NT2/D1 (cell line): ENCODE measurements at regions not wholly inside any gene's neighbourhood (a gene's known extent, or its start where the extent isn't known, plus 50 kb on each side); places are given as distances from the start of the nearest gene placed in this dataset.

ENCODE experiments used
- SUZ12 ChIP-seq: IDR thresholded peaks from 2 replicates; pipeline ENCODE4 v1.6.1; 2011; ENCODE audit not compliant: insufficient read length, insufficient read depth; ENCODE audit errors: extremely low read depth
- YY1 ChIP-seq: IDR thresholded peaks from 2 replicates; pipeline ENCODE4 v1.6.1; 2011; ENCODE audit not compliant: insufficient read length, insufficient read depth

- no peak for TF ChIP-seq YY1
- no peak for TF ChIP-seq SUZ12
Observed at GRCh38 chr3:74535281-74535680, 79.2 kb downstream of the CNTN3 start.
